ENCODE measurements at regions not wholly inside any gene's neighbourhood (a gene's known extent, or its start where the extent isn't known, plus 50 kb on each side); places are given as distances from the start of the nearest gene placed in this dataset.

- no peak for DNase-seq (ENCODE audit: low read depth, low spot score)
- in situ Hi-C loops (cut with HindIII; ENCODE audit: low sequenced_read_pairs): no loop called here
- TF ChIP-seq CTCF (IDR thresholded peaks at IDR 0.05; ENCODE audit: low read depth, low read length): no peak
- no peak overlapping the region for H3K4me3 ChIP-seq (ENCODE audit: low read depth, low read length)
Measured at GRCh38 chr4:8695237-8696219, 103.0 kb downstream of the CPZ start.

- no peak overlapping the region for H3K4me3 ChIP-seq (ENCODE audit: low read depth, low read length)
- in situ Hi-C loops (cut with HindIII; ENCODE audit: low sequenced_read_pairs): no loop called here
- TF ChIP-seq CTCF (IDR thresholded peaks at IDR 0.05; ENCODE audit: low read depth, low read length): no peak
- no peak for DNase-seq (ENCODE audit: low read depth, low spot score)
Measured at GRCh38 chr4:8694651-8695151, 102.1 kb downstream of the CPZ start.

- no peak overlapping the region for H3K4me3 ChIP-seq (ENCODE audit: low read depth, low read length)
- in situ Hi-C loops (cut with HindIII; ENCODE audit: low sequenced_read_pairs): no loop called here
- TF ChIP-seq CTCF (IDR thresholded peaks at IDR 0.05; ENCODE audit: low read depth, low read length): no peak
- DNase-seq (ENCODE audit: low read depth, low spot score): no peak
Measured at GRCh38 chr4:8694226-8694625, 101.7 kb downstream of the CPZ start.

GRCh38 chr4:8691151-8691775 is 98.7 kb downstream of the CPZ start:
- DNase-seq (ENCODE audit: low read depth, low spot score): no peak
- TF ChIP-seq CTCF (IDR thresholded peaks at IDR 0.05; ENCODE audit: low read depth, low read length): no peak
- H3K4me3 ChIP-seq (ENCODE audit: low read depth, low read length): no peak overlapping the region
- in situ Hi-C loops (cut with HindIII; ENCODE audit: low sequenced_read_pairs): no loop called here

- TF ChIP-seq CTCF (IDR thresholded peaks at IDR 0.05; ENCODE audit: low read depth, low read length): no peak
- in situ Hi-C loops (cut with HindIII; ENCODE audit: low sequenced_read_pairs): no loop called here
Measured at GRCh38 chr4:8690216-8691150, 97.9 kb downstream of the CPZ start.

GRCh38 chr4:8689741-8690140 is 97.2 kb downstream of the CPZ start:
- DNase-seq (ENCODE audit: low read depth, low spot score): no peak
- TF ChIP-seq CTCF (IDR thresholded peaks at IDR 0.05; ENCODE audit: low read depth, low read length): no peak
- in situ Hi-C loops (cut with HindIII; ENCODE audit: low sequenced_read_pairs): no loop called here
- no peak overlapping the region for H3K4me3 ChIP-seq (ENCODE audit: low read depth, low read length)

More at GRCh38 chr4:8690216-8691150, 97.9 kb downstream of the CPZ start:
- DNase-seq (ENCODE audit: low read depth, low spot score): no peak
- no peak overlapping the region for H3K4me3 ChIP-seq (ENCODE audit: low read depth, low read length)

Data from astrocyte of the spinal cord (primary cell).